IPS-18c (cell line): ENCODE measurements at regions not wholly inside any gene's neighbourhood (a gene's known extent, or its start where the extent isn't known, plus 50 kb on each side); places are given as distances from the start of the nearest gene placed in this dataset.

ENCODE experiments used
- H3K4me3 ChIP-seq: 2 replicates; pipeline ENCODE4 v1.7.0; 2013; ENCODE audit warnings: low read depth, mild to moderate bottlenecking, low read length, moderate library complexity; ENCODE audit not compliant: insufficient read depth
- H3K9me3 ChIP-seq: one replicate; pipeline ENCODE4 v1.6.1; 2013; ENCODE audit warnings: mild to moderate bottlenecking, low read length, moderate library complexity; ENCODE audit not compliant: control insufficient read depth, insufficient read depth

- Histone ChIP-seq H3K9me3 (peaks cover 4% of the 10 kb centered on the region), H3K4me3 (no peak overlapping the region)
These were observed 52.5 kb upstream of the MYL2 start for GRCh38 chr12:110972866-110973265.

- peaks cover 4% of the 10 kb centered on the region for H3K9me3 ChIP-seq
These were observed 51.6 kb upstream of the MYL2 start for GRCh38 chr12:110971936-110972335.

GRCh38 chr12:110971189-110971920 is 51.0 kb upstream of the MYL2 start:
- Histone ChIP-seq H3K9me3 (peaks cover 4% of the 10 kb centered on the region), H3K4me3 (no peak overlapping the region)

More at GRCh38 chr12:110971936-110972335, 51.6 kb upstream of the MYL2 start:
- H3K4me3 ChIP-seq: no peak overlapping the region
